ENCODE measurements at regions not wholly inside any gene's neighbourhood (a gene's known extent, or its start where the extent isn't known, plus 50 kb on each side); places are given as distances from the start of the nearest gene placed in this dataset.
A peak's percentile ranks its signal among the peaks of the same experiment; 100 is the strongest.
"Not testable (repeated sequence)": the region's sequence is repeated elsewhere in the genome, so short reads cannot be mapped to it uniquely, and the experiment has no call there.

- no peak for DNase-seq
Observed at GRCh38 chr1:10943041-10943440, 69.4 kb upstream of the TARDBP start.

GRCh38 chr1:10943991-10944730, 68.3 kb upstream of the TARDBP start:
- DNase-seq = peak; percentile 98

GRCh38 chr1:10945991-10946509, 66.4 kb upstream of the TARDBP start:
- DNase-seq = no peak

- no peak for DNase-seq
Observed at GRCh38 chr1:10947181-10947580, 65.3 kb upstream of the TARDBP start.

- DNase-seq = no peak
Observed at GRCh38 chr1:10947691-10948462, 64.6 kb upstream of the TARDBP start.

- no peak for DNase-seq
Observed at GRCh38 chr1:10948463-10948775, 64.0 kb upstream of the TARDBP start.

GRCh38 chr1:10950316-10951172, 61.9 kb upstream of the TARDBP start:
- DNase-seq = no peak

GRCh38 chr1:10951298-10951697, 61.2 kb upstream of the TARDBP start:
- not testable (repeated sequence) for DNase-seq

- no peak for DNase-seq
Observed at GRCh38 chr1:10951961-10952360, 60.5 kb upstream of the TARDBP start.

GRCh38 chr1:10953505-10954193, 58.8 kb upstream of the TARDBP start:
- no peak for DNase-seq

- DNase-seq = no peak
Observed at GRCh38 chr1:10957133-10957532, 55.3 kb upstream of the TARDBP start.

- peak; percentile 84 for DNase-seq
Observed at GRCh38 chr1:10958614-10959013, 53.8 kb upstream of the TARDBP start.

- DNase-seq = peak; percentile 68
Observed at GRCh38 chr1:10960411-10961299, 51.8 kb upstream of the TARDBP start.

GRCh38 chr1:10961300-10961833, 51.1 kb upstream of the TARDBP start:
- DNase-seq = no peak

- peak; percentile 93 for DNase-seq
Observed at GRCh38 chr1:10962483-10962882, 50.0 kb upstream of the TARDBP start.

Measured in DMS79 treated with DMSO at 0.1 percent for 48 hours (cell line).